ENCODE measurements at regions not wholly inside any gene's neighbourhood (a gene's known extent, or its start where the extent isn't known, plus 50 kb on each side); places are given as distances from the start of the nearest gene placed in this dataset.
"Not testable (repeated sequence)": the region's sequence is repeated elsewhere in the genome, so short reads cannot be mapped to it uniquely, and the experiment has no call there.

DNA sequence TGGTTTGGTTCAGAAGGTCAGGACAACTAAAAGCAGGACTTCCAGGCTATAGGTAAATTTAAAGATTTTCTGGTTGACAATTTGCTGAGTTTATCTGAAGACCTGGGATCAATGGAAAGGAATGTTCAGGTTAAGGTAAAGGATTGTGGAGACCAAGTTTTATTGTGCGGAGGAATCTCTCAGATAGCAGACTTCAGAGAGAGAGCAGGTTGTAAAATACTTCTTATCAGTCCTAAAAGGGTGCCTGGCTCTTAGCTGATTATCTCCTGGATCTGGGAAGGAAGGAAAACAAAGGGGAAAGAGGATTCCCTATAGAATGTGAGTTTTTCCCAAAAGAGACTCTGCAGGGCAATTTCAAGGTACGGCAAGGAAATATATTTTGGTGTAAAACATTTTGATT lies 851.5 kb downstream of the DACH1 start:
- DNase-seq (ENCODE audit: low read depth in 1 of 2, low spot score in 1 of 2), result no peak

DNA sequence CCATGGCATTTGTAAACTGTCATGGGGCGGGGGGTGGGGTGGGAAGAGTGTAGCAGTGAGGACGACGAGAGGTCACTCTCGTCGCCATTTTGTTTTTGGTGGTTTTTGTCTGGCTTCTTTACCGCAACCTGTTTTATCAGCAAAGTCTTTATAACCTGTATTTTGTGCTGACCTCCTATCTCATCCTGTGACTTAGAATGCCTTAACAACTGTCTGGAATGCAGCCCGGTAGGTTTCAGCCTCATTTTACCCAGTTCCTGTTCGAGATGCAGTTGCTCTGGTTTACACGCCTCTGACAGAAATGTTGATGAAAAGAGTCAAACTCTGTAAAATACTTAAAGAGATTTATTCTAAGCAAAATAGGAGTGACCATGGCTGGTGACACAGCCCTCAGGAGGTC lies 852.0 kb downstream of the DACH1 start:
- DNase-seq (ENCODE audit: low read depth in 1 of 2, low spot score in 1 of 2), result no peak

DNA sequence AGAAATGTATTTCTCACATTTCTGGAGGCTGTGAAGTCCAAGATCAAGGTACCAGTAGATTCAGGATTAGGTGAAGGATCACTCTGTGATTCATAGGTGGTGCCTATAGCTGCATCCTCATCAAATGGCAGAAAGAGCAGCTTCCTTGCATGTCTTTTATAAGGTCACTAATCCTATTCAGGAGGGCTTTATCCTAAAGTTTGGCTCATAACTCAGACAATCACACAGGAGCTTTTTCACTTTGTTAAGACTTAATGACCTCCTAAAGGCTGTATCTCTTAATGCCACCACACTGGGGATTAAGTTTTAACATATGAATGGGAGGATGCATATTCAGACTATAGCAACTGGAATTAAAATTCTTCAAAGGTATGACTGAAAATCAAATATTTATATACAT lies 861.1 kb downstream of the DACH1 start:
- DNase-seq (ENCODE audit: low read depth in 1 of 2, low spot score in 1 of 2), result no peak

DNA sequence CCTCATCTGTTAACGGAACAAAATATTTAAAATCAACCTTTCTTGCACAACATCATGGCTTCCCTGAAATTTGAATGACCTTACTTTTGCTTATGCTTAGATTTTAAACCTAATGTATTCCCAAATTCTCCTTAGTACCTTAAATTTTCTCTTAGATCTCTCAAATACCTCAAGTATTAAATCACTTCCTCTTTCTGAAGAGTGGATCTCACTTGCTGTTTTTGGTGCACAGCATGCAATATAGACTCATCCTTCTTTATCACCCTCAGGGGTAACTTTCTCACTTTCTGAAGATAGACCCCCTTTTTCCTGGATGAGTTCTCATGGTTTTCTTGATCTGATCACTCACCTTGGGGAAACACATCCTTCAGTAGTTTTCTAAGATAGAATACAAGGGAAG lies 871.7 kb downstream of the DACH1 start:
- DNase-seq (ENCODE audit: low read depth in 1 of 2, low spot score in 1 of 2), result no peak

DNA sequence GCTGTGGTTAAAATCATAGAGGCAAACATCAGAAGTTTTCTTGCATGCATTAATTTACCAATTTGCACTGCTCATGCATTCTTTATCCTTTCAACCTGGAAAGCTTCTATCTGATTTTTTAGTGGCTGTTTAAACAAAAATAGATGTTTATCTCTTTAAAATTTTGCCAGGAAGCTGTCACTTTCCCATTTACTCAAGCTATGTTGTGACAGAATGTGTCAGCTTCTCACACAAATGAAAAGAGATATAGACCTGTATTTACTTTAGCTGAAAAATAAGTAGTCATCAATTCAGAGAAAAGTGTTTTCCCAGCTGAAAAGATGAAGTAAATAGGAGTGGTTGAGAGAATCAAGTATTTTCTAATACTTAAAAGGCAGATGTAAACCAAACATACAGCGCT lies 872.8 kb downstream of the DACH1 start:
- no peak for DNase-seq (ENCODE audit: low read depth in 1 of 2, low spot score in 1 of 2)

DNA sequence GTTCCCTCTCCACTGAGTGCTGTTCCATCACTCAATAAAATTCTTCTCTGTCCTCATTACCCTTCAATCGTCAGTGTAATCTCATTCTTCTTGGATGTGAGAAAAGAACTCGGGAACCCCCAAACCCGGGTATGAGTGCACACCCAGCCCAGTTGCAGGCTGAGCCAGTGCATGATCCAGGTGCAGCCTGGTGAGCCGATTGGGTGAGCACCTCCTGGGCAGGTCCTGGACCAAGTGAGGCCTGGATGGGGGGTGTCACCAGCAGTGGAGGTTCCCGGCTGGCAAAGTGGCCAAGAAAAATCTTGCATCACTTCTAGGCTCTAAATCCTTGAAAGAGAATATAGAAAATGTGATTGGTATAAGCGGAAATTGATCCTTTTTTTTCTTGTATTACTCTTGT lies 878.8 kb upstream of the KLHL1 start:
- DNase-seq (ENCODE audit: low read depth in 1 of 2, low spot score in 1 of 2), result no peak

DNA sequence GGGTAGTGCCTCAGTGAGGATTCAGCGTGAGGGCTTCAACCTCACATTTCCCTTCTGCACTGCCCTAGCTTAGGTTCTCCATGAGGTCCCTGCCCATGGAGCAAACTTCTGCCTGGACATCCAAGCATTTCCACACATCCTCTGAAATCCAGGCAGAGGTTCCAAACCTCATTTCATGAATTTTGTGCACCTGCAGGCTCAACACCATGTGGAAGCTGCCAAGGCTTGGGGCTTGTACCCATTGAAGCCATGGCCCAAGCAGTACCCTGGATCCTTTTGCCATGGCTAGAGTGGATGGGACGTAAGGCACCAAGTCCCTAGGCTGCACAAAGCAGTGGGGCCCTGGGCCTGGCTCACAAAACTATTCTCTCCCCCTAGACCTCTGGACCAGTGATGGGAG lies 877.1 kb upstream of the KLHL1 start:
- DNase-seq (ENCODE audit: low read depth in 1 of 2, low spot score in 1 of 2), result no peak

DNA sequence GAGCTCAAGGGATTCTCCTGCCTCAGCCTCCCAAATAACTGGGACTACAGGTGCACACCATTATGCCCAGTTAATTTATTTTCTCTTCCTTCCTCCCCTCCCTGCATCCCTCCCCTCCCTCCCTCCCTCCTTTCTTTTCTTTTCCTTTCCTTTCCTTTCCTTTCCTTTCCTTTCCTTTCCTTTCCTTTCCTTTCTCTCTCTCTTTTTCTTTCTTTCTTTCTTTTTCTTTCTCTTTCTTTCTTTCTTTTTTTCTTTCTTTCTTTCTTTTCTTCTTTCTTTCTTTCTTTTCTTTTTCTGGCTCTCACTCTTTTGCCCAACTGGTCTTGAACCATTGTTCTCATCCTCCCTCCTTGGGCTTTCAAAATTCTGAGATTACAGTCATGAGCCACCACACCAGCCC lies 873.0 kb upstream of the KLHL1 start:
- DNase-seq (ENCODE audit: low read depth in 1 of 2, low spot score in 1 of 2), result not testable (repeated sequence)

DNA sequence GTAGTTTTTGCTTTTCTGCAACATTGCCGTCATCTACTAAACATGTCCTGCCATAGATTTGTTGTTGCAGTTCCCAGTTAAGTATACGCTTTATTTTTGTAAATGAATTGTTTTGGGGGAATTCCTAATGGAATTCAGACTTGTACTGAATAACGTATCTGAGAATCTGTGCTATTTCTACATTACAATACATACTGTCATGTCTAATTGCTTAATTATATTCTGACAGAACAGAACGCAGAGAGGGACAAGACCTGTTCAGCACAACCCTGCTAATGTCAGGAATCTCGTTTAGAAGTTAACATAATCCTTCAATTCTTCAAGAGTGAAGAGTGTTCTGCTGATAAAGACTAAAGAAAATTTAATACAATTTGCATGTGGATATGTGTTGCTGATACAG lies 861.1 kb upstream of the KLHL1 start:
- DNase-seq (ENCODE audit: low read depth in 1 of 2, low spot score in 1 of 2), result no peak

DNA sequence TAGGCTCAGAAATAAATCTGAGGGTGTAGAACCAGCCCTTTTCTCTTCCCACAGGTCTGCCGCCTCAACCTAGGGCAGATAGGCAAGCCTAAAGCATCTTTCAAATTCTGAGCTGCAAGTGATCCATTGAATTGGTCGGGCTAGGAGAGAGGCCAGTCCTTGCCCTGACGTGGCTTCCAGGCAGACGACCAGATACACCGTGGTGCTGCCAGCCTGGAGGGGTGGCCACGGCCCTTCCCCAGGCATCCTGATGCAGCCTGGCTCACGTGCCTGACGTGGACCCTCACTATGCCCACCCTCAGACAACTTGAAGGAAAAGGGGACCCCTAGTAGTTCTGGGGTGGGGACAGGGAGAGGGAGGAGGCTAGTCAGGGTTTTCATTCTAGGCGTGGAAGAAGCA lies 859.3 kb upstream of the KLHL1 start:
- no peak for DNase-seq (ENCODE audit: low read depth in 1 of 2, low spot score in 1 of 2)

DNA sequence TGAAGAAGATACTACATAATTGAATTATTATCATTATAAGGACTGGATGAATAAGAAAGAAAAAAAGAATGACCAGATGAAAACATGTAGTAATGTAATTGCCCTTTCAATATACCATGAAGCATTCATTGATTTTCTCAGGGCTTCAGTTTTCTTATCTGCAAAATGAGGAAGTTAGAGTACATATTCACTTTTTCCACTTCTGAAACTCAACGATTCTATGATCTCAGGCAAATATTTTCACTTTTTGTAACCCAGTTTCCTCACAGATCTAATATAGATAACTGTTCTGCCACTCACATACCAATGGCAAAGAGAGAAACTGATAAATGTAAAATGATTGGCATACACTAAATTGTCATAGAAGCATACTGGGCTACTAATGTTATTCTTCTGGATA lies 856.6 kb upstream of the KLHL1 start:
- no peak for DNase-seq (ENCODE audit: low read depth in 1 of 2, low spot score in 1 of 2)

DNA sequence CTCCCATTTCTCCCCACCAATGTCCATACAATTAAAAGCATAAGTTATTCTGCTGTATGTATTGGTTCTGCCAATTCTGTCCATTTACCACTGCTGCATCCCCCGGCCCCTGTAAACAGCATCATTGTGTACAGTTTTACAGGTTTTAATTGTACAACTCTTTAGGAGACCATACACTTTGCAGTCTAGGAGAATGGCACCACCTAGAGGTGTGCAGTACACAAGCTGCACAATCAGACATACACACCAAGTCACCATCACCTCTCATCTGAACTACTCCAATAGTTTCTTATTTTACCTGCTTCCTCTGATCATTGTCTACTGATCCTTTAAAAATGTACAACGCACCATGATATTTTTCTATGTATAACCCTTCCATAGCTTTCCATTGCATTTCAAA lies 855.9 kb upstream of the KLHL1 start:
- DNase-seq (ENCODE audit: low read depth in 1 of 2, low spot score in 1 of 2), result no peak

DNA sequence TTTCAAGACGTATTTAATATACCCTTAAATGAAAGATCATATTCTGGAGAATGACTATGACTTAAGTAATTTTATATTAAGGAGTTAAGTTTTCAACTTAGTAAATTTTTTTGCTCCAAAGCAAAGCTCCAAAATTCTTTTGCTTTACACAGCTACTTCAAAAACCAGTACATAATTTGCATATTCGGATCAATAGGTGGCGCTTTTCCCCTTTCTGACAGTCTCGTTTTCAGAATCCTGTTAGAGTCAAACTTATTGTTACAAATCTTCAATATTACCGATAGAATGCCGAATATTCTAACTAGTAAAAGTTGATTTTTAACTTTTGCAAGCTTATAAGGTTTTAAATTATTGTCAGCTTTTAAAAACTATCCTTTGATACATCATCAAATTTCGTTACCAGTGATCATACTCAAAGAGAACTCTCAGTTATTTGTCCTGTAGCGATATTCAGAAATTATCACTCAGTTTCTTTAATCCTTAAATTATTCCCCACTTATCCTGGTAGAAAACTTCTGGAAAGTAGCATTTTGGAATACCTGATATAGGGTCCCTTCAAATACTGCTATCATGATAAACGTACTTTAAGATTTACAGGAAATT lies 852.7 kb upstream of the KLHL1 start:
- no peak for DNase-seq (ENCODE audit: low read depth in 1 of 2, low spot score in 1 of 2)

DNA sequence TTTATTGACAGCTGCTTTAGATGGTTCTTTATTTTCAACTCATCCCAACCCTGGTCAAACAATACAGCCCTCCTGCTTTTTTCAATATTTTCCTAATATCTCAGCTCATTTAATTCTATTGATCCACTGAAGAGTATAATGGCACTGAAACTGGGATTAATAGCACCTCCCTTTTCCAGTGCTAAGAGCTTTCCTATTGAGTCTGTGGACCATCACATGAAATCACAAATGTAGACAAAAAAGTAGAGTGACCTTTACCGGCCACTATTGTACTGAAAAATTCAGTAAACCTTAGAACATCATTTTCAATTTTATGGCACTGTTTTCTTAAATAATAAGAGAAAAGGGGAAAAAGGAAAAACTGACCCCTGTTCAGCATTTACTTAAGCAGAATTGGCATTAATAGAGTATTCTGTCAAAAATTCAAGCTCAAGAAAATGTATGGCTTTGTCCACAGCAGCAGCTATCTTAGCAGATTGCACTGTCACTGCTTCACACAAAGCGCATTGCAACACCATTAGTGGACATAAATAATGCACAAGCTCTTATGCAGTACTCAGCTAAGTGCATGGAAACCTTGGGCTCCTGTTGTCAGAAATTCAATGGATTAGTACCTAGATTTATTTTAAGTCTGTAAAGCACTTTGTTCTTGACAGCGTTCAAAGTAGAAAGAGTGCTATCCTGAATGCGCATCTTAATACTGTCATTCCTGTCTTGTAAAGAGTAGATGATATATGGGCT lies 851.0 kb upstream of the KLHL1 start:
- DNase-seq (ENCODE audit: low read depth in 1 of 2, low spot score in 1 of 2), result no peak

DNA sequence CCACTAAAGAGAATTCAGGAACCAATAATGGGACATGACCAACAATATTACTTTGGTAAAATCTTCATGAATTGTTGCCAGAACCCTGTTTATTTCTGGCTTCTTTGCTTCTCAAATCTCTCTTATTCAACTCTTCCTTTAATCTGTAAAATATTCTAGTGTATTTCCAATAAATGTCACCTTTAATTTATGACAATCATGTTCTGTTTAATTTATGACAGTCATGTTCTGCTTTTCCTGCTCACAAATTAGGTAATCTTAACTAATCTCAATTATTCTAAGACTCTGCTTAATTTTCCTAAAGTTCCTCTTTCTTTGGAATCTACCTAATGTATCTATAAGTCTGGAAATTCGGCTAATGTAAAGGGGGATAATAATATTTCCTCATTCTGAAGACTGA lies 847.6 kb upstream of the KLHL1 start:
- no peak for DNase-seq (ENCODE audit: low read depth in 1 of 2, low spot score in 1 of 2)

DNA sequence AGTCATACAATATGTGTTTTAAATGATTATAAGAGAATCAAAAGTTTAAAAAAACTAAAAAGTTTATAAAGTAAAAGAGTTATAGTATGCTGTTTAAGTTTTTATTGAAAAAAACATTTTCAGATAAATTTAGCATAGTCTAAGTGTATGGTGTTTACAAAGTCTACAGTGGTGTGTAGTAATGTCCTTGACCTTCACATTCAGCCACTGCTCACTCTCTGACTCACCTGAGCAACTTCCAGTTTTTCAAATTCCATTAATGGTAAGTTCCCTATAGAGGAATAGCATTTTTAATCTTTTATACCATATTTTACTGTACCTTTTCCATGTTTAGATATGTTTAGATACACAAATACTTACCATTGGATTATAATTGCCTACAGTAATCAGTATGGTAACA lies 842.4 kb upstream of the KLHL1 start:
- DNase-seq (ENCODE audit: low read depth in 1 of 2, low spot score in 1 of 2), result no peak

DNA sequence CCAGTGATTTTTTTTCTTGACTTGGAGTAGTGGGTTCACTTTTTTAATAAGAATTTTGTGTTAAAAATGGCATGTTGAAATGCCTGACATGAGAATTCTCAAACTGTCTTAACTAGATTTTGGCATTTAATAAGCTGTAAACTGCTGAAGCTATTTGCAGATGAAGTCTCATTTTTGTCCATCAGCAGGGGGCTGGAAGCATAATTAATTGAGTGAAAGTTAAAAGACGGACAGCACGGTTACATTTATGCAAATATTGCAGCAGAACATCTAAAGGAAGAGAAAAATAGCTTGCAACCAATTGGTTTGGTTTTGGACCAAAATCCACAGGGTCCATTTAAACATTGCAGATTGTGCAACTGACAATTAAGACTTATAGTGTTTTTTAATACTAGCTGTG lies 837.3 kb upstream of the KLHL1 start:
- DNase-seq (ENCODE audit: low read depth in 1 of 2, low spot score in 1 of 2), result no peak

DNA sequence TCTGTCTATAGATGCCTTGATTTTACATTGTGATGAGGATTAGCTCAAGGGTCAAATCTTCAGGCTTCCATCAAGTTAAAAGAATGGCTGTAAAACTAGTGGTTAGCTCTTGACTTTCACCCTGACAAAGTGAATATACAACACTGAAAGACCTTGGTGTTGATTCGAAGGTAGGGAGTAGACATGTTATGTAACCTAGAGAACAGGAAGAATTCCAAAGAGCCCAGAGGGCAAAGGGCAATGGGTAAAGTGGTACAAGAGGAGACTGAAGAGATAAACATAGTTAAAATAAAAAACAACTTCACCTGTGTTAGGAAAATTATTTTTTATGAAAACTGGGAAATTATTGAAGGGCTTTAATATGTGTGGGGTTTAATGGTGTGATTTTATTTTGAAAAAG lies 833.2 kb upstream of the KLHL1 start:
- no peak for DNase-seq (ENCODE audit: low read depth in 1 of 2, low spot score in 1 of 2)

DNA sequence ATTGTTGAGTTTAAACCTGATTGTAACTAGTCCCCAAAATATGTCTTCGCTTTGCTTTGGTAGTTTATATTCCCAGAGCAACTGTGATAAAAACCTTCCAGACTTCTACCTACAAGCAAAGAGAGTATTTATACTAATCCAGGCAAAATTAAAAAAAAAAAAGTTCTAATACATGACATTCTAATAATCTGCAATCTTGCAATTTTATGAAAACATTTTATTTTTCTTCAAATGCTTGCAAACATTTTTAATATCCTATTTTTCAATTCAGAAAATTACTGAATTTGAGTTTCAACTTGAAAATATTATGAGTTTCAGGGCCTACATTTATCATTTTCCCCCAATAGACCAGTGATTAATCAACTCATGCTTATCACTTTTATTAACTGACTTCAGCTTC lies 830.2 kb upstream of the KLHL1 start:
- no peak for DNase-seq (ENCODE audit: low read depth in 1 of 2, low spot score in 1 of 2)

DNA sequence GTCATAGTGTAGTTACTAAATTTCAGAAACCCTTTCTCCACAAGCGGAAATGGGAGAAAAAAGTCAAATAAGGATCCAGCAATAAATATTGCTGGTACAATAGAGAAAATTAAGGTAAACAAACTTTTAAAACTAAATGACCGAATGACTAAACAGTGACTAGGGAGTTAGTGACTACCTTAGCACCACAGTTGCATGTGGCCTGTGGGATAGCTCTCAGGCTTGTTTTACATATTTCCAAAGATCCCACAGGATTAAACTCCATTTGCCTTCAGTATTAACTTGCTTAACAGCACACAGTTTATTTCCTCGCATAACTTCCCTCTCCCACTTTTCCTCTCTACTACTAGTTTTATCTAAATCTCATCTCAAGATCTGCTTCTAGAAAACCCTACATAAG lies 824.3 kb upstream of the KLHL1 start:
- DNase-seq (ENCODE audit: low read depth in 1 of 2, low spot score in 1 of 2), result no peak

DNA sequence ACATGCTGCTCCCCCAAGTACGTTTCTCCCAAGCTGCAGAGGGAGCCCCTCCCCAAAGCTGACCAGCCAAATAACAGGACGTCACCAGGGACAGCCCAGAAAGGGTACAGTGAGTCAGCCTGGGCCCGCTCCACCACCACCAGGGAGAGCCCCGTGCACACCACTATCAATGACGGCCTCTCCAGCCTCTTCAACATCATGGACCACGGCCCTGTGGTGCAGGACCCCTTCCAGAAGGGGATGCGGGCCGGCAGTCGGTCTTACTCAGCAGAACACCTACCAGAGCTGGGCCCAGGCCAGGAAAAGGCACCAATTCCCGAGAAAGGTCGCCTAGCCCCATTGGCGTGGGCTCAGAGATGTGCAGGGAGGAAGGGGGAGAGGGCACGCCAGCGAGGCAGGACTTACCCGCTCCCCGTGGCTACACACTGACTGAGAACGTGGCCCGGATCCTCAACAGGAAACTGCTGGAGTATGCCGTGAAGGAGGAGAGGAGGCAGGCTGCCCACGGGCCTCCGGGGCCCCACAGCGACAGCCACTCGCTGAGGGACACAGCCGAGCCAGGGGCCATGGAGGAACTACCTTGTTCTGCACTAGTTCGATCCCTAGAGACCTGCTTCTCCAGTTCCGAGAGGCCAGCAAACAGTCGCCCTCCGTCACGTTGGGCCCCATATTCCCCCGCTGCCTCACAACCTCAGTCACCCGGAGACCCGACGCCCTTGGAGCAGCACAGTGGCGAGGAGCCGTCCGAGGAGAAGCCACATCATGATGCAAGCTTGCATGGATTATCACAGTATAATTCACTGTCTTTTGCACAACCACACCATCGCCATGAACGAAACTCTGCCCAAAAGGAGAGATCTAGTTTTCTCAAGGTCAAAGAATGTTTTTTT lies 815.9 kb upstream of the KLHL1 start:
- DNase-seq (ENCODE audit: low read depth in 1 of 2, low spot score in 1 of 2), result no peak

DNA sequence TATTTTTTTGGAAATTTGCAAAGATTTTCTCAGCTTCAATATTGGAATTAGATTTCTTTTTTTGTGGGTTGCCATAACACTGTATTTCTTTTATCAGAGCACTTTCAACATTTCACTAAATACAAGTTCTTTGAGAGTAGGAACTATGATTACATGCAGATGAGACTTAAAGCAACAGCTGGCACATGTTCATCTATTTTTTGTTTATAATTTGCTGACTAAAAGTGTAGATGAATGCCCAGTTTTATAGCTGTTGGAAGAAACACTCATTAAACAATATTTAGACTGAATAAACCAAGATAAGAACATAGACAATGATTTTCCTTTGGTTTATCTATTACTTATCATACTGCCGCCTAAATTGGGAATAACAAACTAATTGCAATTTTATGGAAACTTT lies 803.0 kb upstream of the KLHL1 start:
- no peak for DNase-seq (ENCODE audit: low read depth in 1 of 2, low spot score in 1 of 2)

Data from activated CD4-positive, alpha-beta T cell treated with anti-CD3 and anti-CD28 coated beads, Interleukin-2, amount 50 U/mL, for 24 hours (primary cell).